NCI-H1417 (cell line): ENCODE measurements at regions not wholly inside any gene's neighbourhood (a gene's known extent, or its start where the extent isn't known, plus 50 kb on each side); places are given as distances from the start of the nearest gene placed in this dataset.

Source experiments
- DNase-seq, 3 experiments: peaks; one replicate each; lab custom pipeline; 2025; lab: John Stamatoyannopoulos, UW

- DNase-seq, result no peak
Measured at GRCh38 chr1:209015092-209015491, 568.4 kb upstream of the CAMK1G start.

- no peak for DNase-seq
Measured at GRCh38 chr1:209021622-209022021, 561.9 kb upstream of the CAMK1G start.

DNA sequence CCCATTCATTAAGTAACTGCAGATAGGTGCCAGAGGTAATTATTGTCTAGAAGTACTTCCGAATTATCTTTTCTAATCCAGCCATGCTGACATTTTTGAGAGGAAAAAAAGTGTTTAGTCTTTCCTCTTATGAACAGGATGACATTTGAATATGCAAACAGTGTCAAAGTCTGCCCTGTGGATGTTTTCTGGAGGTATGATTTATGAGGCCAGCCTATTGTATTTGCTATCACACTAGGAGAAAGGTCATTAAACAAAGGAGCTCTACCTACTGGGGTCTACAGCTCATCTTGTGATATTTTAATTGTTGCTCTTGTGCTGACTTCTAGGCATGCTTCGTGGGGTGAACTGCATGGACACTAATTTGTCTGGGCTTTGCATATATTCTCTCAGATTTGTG lies 559.7 kb upstream of the CAMK1G start:
- peak in 2 of 3 experiments; percentile 51 to 82 for DNase-seq

DNA sequence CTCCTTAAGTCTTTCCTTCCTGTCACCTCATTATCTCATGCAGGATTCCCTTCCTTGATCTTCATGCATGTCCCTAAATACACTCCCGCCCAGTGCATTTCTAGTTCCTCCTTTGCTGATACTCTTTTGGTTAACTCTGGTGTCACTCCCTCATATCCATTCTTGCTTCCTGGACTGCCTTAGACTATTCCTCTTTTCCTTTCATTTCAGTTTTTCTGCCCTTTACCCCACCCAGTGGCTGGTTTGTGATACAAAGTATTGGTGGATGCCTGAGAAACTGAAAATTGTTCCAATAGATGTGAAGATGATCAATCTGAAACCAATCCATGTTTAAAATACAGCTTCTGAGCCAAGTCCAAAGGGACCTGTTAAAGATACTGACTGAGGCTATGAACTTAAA lies 553.8 kb upstream of the CAMK1G start:
- peak in 1 of 3 experiments; percentile 16 for DNase-seq

- DNase-seq, result peak; percentile 5 to 66 (median 29)
Measured at GRCh38 chr1:209030454-209031167, 552.9 kb upstream of the CAMK1G start.

GRCh38 chr1:209037064-209037463 lies 546.5 kb upstream of the CAMK1G start:
- no peak for DNase-seq

DNA sequence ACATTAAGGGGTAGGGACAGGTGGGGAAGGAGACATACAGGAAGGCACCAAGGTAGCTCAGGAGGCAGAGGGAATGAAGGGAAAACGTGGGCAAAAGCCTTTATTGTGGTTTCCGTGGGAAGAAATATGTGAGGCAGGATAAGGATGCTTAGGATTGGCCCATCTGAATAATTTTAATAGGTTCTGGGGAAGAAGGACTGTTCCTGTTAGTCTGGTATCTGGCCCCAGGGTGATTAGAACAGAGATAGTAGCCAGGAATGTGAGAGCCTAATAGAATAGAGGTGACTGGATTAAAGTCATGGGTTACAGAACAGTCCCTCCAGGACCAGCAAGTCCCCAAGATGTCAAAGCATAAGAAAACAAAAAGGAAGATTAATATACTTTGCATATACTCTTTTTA lies 545.2 kb upstream of the CAMK1G start:
- DNase-seq, result no peak

DNA sequence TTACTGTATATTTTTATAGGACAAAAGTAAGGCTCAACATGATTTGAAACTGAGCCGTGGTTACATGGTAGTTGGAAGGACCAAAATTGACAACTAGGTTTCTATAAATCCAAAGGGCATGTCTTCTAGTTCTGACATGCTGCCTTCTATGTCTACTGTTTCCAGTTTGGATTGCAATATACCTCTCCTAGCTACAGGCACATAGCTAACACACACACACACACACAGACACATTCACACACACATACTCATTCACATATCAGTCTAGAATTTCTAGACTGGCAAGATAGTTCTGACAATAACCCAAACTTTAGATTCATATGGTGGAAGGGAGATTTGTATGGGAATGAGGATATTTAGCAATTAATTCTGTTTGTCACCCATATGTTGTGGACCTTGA lies 544.8 kb upstream of the CAMK1G start:
- no peak for DNase-seq

- DNase-seq, result no peak
Measured at GRCh38 chr1:209040351-209040750, 543.2 kb upstream of the CAMK1G start.

DNA sequence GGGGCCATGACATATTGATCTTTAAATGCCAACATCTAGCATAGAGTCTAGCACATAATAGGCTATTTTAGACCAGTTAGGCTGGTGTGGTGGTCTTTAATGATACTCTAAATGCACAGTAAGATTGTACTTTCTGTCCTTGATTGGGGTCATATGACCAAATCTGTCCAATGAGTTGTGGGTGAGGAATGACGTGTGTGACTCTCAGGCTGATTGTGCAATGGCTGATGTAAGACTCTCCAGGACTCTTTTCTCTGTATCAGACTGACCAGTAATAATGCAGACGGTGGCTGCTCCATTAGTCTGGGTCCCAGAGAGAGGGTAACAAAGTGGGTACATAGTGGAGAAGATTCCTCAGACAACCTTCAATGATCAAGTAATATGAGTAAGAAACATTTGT lies 541.6 kb upstream of the CAMK1G start:
- no peak for DNase-seq

GRCh38 chr1:209042413-209042812 lies 541.1 kb upstream of the CAMK1G start:
- no peak for DNase-seq

- DNase-seq, result no peak
Measured at GRCh38 chr1:209045331-209046057, 538.0 kb upstream of the CAMK1G start.

- no peak for DNase-seq
Measured at GRCh38 chr1:209046058-209046417, 537.5 kb upstream of the CAMK1G start.

GRCh38 chr1:209046935-209047334 lies 536.6 kb upstream of the CAMK1G start:
- no peak for DNase-seq

GRCh38 chr1:209048941-209049669 lies 534.4 kb upstream of the CAMK1G start:
- DNase-seq, result no peak

DNA sequence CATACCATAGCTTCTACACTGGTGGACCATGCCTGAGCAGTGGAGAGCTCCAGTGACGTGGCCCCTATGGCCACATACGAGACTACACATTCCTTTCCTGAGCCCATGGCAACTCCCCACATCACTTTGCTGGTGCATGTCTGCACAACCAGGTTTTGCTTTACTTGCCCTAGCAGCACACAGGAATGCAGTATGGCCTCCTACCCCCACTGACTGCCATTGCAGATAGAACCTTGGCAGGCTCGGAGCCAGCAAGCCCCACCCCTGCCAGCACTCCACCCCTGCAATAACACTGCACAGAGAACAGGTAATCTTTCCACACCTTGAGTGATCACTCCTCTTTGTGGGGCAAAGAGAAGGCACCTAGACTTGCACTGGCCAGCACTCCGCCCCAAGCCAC lies 531.9 kb upstream of the CAMK1G start:
- DNase-seq, result no peak

DNA sequence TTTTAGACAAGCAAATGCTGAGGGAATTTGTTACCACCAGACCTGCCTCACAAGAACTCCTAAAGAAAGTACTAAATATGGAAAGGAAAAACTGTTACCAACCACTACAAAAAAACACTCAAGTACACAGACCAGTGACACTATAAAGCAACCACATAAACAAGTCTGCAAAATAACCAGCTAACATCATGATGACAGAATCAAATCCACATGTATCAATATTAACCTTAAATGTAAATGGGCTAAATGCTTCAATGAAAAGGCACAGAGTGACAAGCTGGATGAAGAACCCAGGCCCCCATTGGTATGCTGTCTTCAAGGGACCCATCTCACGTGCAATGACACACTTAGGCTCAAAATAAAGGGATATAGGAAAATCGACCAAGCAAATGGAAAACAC lies 529.9 kb upstream of the CAMK1G start:
- DNase-seq, result no peak

GRCh38 chr1:209057083-209057482 lies 526.4 kb upstream of the CAMK1G start:
- no peak for DNase-seq

- DNase-seq, result no peak
Measured at GRCh38 chr1:209057901-209058300, 525.6 kb upstream of the CAMK1G start.

DNA sequence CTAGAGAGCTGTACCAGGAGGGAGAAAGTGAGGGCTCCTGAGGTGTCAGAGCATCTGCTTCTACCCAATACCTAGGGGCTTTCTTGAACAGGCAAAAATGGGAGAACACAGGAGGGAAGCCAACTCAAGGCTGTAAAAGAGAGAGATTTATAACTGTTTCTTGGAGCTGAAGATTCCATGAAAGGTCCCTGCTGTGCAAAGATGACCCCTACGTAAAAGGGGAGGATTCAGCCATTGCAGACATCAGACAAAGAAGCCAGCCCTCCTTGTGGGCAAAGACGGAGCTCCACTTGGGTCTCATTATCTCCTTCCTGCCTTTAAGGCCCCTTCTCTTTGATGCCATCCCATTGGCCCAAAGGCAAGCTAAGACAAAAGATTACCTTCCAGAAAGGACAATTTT lies 524.1 kb upstream of the CAMK1G start:
- DNase-seq, result no peak

- DNase-seq, result no peak
Measured at GRCh38 chr1:209059981-209060380, 523.5 kb upstream of the CAMK1G start.

DNA sequence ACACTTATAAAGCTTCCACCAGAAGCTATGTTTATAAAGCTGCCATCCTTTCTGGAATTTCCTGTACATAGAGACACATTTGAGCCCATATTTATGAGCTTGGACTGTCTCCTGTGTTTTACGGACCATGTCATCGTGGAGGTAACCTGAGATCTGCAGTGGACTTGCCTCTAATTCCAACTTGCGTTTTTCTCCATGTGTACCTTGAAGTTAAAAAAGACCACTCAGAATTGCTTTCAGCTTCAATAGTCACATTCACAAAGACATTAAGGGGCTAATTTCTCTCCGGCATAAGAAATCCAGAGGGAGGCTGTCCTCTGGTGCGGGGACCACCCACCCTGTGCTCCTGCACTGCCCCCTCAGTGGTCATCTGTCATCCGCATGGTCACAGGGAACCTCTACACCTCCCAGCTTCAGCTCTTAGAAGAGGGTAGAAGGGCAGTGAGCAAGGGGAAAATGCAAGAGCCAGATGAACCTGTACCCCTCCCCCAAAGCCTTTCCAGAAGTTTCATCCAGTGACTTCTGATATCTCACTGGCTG lies 521.4 kb upstream of the CAMK1G start:
- no peak for DNase-seq

DNA sequence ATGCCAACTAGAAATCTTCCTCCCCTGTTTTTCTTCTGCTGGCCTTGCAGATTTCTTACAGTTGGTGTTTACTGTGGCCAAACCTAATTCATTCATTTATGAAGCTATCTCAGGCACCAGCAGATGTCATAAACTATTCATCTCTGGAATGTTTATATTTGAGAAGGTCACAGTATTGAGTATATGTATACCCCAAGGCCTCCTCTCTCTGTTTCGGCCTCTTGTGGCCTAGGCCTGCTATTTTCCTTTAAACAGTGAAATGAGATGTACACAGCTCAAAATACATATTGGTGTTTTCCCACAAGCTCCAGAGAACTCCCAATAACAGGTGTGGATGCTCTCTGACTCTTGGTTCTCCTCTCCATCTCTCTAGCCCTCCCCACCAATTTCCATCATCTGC lies 520.7 kb upstream of the CAMK1G start:
- DNase-seq, result no peak
